ENCODE measurements at regions not wholly inside any gene's neighbourhood (a gene's known extent, or its start where the extent isn't known, plus 50 kb on each side); places are given as distances from the start of the nearest gene placed in this dataset.
A peak's percentile ranks its signal among the peaks of the same experiment; 100 is the strongest.
"Not testable (repeated sequence)": the region's sequence is repeated elsewhere in the genome, so short reads cannot be mapped to it uniquely, and the experiment has no call there.

GRCh38 chr12:39699079-39699478 lies 79.5 kb upstream of the ABCD2 start:
- H3K9me3 ChIP-seq; H3K4me1 ChIP-seq; intact Hi-C loops (cut with DNase I); DNase-seq; H3K36me3 ChIP-seq; H3K4me3 ChIP-seq; H3K27me3 ChIP-seq; ATAC-seq; H3K27ac ChIP-seq: not testable (repeated sequence)

DNA sequence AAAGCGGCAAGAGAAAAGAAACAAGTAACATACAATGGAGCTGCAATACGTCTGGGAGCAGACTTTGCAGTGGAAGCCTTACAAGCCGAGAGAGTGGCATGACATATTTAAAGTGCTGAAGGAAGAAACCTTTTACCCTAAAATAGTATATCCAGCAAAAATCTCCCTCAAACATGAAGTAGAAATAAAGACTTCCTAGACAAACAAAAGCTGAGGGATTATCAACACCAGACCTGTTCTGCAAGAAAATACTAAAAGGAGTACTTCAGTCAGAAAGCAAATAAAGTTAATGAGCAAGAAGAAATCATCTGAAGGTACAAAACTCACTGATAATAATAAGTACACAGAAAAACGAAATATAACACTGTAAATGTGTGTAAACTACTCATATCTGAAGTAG lies 77.5 kb upstream of the ABCD2 start:
- Histone ChIP-seq H3K4me3 (no peak overlapping the region), H3K36me3 (no peaks in the 10 kb centered on the region), H3K27ac (no peak overlapping the region), H3K27me3 (no peaks in the 10 kb centered on the region), H3K4me1 (no peaks in the 10 kb centered on the region), H3K9me3 (peaks cover 0 to 6% of the 10 kb centered on the region in 2 donors)
- DNase-seq (no peak), ATAC-seq (peak; percentile 51)
- intact Hi-C loops (cut with DNase I) = no loop called here
- TF ChIP-seq, protein P1, sequence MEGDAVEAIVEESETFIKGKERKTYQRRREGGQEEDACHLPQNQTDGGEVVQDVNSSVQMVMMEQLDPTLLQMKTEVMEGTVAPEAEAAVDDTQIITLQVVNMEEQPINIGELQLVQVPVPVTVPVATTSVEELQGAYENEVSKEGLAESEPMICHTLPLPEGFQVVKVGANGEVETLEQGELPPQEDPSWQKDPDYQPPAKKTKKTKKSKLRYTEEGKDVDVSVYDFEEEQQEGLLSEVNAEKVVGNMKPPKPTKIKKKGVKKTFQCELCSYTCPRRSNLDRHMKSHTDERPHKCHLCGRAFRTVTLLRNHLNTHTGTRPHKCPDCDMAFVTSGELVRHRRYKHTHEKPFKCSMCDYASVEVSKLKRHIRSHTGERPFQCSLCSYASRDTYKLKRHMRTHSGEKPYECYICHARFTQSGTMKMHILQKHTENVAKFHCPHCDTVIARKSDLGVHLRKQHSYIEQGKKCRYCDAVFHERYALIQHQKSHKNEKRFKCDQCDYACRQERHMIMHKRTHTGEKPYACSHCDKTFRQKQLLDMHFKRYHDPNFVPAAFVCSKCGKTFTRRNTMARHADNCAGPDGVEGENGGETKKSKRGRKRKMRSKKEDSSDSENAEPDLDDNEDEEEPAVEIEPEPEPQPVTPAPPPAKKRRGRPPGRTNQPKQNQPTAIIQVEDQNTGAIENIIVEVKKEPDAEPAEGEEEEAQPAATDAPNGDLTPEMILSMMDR (IDR thresholded peaks at IDR 0.05) = no peak

GRCh38 chr12:39692258-39692853 lies 72.8 kb upstream of the ABCD2 start:
- H3K4me3 ChIP-seq = no peak overlapping the region
- no peak for DNase-seq
- ATAC-seq = no peak
- no peak overlapping the region for H3K27ac ChIP-seq
- H3K4me1 ChIP-seq = no peaks in the 10 kb centered on the region
- TF ChIP-seq, protein P1 (IDR thresholded peaks at IDR 0.05) = peak in 1 of 2 donors; percentile 33
- no peaks in the 10 kb centered on the region for H3K27me3 ChIP-seq
- H3K36me3 ChIP-seq = no peaks in the 10 kb centered on the region
- intact Hi-C loops (cut with DNase I) = no loop called here
- H3K9me3 ChIP-seq = no peaks in the 10 kb centered on the region

DNA sequence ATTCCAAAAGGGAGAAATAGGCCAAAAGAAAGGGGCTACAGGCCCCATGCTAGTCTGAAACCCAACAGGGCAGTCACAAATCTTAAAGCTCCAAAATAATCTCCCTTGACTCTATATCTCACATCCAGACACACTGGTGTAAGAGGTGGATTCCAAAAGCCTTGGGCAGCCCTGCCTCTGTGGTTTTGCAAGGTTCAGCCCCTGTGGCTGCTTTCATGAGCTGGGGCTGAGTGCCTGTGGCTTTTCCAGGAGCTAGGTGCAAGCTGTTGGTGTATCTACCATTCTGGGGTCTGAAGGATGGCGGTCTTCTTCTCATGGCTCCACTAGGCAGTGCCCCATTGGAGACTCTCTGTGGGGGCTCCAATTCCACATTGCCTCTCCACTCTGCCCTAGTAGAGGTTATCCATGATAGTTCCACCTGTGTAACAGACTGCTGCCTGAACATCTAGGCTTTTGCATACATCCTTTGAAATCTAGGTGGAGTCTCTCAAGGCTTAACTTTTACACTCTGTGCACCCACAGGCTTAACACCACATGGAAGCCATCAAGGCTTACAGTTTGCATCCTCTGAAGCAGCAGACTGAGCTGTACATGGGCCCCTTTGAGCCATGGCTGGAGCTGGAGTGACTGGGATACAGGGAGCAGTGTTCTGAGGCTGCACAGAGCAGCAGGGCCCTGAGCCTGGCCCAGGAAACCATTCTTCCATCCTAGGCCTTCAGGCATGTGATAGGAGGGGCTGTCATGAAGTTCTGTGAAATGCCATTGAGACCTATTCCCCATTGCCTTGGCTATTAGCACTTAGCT lies 66.5 kb upstream of the ABCD2 start:
- Histone ChIP-seq H3K9me3 (no peaks in the 10 kb centered on the region), H3K4me1 (no peaks in the 10 kb centered on the region), H3K27ac (no peak overlapping the region), H3K27me3 (no peaks in the 10 kb centered on the region), H3K36me3 (no peaks in the 10 kb centered on the region), H3K4me3 (no peak overlapping the region)
- DNase-seq (no peak), ATAC-seq (no peak)
- TF ChIP-seq, protein P1 (IDR thresholded peaks at IDR 0.05) = no peak
- intact Hi-C loops (cut with DNase I) = no loop called here

- Histone ChIP-seq H3K27ac (no peak overlapping the region), H3K36me3 (no peaks in the 10 kb centered on the region), H3K4me1 (no peaks in the 10 kb centered on the region), H3K4me3 (no peak overlapping the region), H3K27me3 (no peaks in the 10 kb centered on the region), H3K9me3 (no peaks in the 10 kb centered on the region)
- ATAC-seq (no peak), DNase-seq (no peak)
- intact Hi-C loops (cut with DNase I) = no loop called here
- TF ChIP-seq, protein P1 (IDR thresholded peaks at IDR 0.05) = no peak
These were observed 63.3 kb upstream of the ABCD2 start for GRCh38 chr12:39682689-39683477.

Measured in left lung (tissue), 4 donors.